HG03342 (cell line): ENCODE measurements at regions not wholly inside any gene's neighbourhood (a gene's known extent, or its start where the extent isn't known, plus 50 kb on each side); places are given as distances from the start of the nearest gene placed in this dataset.

Experiments used
- ATAC-seq: cut with Tn5 transposase; IDR thresholded peaks from one replicate; pipeline ENCODE4 v1.9.1; 2021; ENCODE audit warnings: mild to moderate bottlenecking, moderate library complexity; ENCODE audit not compliant: unreplicated experiment

- ATAC-seq = no peak
Measured at GRCh38 chr14:28502517-28502916, 264.1 kb upstream of the FOXG1 start.

GRCh38 chr14:28515571-28515970, 251.0 kb upstream of the FOXG1 start:
- no peak for ATAC-seq

- ATAC-seq = no peak
Measured at GRCh38 chr14:28536889-28537288, 229.7 kb upstream of the FOXG1 start.

DNA sequence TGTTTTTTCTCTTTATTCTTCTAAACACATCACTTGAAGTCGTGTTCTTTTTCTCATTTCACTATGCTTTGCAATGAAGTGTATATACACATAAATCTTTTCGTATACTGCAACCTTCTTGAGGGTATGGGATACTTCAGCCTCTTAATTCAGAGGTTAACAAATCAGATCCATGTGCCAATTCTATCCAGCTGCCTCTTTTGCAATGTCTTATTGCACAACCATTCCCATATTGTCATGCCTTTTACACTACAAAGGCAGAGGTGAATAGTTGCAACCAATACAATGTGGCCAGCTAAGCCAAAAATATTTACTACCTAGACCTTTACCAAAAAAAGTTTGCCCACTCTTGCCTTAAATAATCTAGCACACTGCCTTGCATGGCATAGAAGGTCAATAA, 224.5 kb upstream of the FOXG1 start:
- ATAC-seq = no peak

DNA sequence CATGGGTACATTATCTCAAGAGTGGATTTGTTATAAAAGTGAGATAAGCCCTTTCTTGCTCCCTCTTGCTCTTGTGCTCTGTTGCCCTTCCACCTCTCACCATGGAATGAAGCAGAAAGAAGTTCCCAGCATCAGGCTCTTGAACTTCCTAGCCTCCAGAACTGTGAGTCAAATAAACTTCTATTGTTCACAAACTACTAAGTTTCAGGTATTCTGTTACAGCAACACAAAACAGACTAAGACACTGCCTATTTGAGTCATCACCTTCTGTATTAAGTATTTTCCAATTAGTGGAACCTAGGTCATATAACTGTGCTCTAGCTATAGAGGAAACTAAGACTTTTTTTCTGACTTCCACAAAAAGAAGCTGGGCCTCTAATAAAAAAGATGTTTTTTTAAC, 201.2 kb upstream of the FOXG1 start:
- no peak for ATAC-seq

DNA sequence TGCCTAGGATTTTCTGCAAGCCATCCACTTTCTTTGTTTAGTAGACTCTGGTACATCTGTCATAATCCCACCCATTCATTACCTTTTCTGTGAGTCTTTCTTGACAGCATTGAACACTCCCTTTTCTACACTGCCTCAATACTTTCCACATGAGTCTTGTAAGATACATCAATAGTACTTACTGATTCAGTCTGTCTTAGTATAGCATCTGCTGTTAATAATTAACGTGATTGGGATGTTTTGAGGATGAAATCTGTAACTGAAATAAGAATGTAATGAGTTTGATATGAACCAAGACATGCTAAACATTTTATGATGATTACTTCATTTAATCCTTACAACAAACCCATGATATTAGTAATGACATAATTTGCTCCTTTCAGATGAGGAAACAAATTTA, 196.2 kb upstream of the FOXG1 start:
- no peak for ATAC-seq

- no peak for ATAC-seq
Measured at GRCh38 chr14:28571636-28572035, 195.0 kb upstream of the FOXG1 start.

- ATAC-seq = no peak
Measured at GRCh38 chr14:28576523-28576922, 190.1 kb upstream of the FOXG1 start.

DNA sequence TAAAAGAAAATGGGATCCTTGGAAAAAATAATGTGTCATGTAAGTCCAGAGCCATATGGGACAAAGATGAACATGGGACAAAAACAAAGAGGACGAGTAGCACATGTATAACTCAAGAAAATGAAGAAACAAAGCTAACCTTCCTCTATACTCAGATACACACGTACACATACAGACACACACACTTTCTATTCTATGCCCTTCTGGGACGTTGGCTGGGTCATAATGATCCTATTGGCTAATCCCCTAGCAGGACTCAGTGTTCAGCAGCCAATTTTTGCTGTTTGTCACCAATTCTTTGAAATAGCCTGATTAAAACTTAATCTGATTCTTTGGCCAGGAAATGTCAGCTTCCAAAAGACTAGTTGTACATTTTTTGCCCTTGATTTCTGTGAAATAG, 189.4 kb upstream of the FOXG1 start:
- no peak for ATAC-seq

DNA sequence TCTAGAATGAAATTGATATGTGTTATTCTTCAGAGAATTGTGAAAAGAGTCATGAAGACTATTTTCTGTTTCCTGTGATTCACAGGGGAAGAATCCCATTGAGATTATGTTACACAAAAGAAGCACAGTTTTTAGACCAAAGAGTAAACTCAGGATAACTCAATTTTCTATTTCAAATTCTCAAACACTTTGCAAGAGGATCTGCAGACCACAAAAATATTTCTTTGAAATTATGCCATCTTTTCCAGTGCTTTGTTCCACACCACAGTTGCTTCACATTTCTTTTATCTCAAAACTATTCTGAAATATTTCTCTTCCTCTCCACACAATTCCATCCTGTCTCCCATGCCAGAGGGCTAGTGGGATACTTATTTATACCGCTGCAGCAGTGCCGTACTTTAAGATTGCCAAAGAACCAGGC, 188.9 kb upstream of the FOXG1 start:
- no peak for ATAC-seq

DNA sequence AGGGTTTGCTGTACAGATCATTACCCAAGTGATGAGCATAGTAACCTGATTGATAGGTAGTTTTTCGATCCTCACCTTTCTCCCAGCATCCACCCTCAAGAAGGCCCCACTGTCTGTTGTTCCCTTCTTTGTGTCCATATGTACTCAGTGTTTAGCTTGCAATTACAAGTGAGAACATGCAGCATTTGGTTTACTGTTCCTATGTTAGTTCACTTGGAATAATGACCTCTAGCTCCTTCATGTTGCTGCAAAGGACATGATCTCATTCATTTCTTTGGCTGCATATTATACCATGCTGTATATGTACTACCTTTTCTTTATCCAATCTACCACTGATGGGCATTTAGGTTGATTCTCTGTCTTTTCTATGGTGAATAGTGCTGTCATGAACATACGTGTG, 181.6 kb upstream of the FOXG1 start:
- ATAC-seq = no peak

GRCh38 chr14:28589792-28590191, 176.8 kb upstream of the FOXG1 start:
- ATAC-seq = no peak

- no peak for ATAC-seq
Measured at GRCh38 chr14:28596391-28596790, 170.2 kb upstream of the FOXG1 start.

GRCh38 chr14:28599191-28599590, 167.4 kb upstream of the FOXG1 start:
- ATAC-seq = no peak

- no peak for ATAC-seq
Measured at GRCh38 chr14:28599605-28600004, 167.0 kb upstream of the FOXG1 start.

DNA sequence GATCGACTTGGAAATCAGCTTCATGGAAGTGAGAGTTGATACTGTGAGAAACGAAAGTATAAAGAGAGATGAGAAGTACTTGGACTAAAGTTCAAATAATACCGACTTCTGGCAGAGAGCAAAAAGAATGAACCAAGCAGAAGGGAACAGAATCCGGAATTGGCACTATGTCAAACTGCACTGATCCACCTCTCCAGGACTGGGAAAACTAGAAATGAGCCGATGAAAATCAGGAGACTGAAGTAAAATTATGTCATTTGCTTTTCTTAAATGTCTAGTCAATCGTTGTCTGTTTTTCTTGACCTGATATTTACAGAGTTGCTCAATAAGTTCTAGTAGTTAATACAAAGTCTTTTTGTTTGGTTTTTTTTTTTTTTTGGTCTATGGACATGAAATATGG, 163.0 kb upstream of the FOXG1 start:
- no peak for ATAC-seq

GRCh38 chr14:28607661-28608060, 158.9 kb upstream of the FOXG1 start:
- no peak for ATAC-seq

GRCh38 chr14:28608443-28608842, 158.1 kb upstream of the FOXG1 start:
- ATAC-seq = no peak

DNA sequence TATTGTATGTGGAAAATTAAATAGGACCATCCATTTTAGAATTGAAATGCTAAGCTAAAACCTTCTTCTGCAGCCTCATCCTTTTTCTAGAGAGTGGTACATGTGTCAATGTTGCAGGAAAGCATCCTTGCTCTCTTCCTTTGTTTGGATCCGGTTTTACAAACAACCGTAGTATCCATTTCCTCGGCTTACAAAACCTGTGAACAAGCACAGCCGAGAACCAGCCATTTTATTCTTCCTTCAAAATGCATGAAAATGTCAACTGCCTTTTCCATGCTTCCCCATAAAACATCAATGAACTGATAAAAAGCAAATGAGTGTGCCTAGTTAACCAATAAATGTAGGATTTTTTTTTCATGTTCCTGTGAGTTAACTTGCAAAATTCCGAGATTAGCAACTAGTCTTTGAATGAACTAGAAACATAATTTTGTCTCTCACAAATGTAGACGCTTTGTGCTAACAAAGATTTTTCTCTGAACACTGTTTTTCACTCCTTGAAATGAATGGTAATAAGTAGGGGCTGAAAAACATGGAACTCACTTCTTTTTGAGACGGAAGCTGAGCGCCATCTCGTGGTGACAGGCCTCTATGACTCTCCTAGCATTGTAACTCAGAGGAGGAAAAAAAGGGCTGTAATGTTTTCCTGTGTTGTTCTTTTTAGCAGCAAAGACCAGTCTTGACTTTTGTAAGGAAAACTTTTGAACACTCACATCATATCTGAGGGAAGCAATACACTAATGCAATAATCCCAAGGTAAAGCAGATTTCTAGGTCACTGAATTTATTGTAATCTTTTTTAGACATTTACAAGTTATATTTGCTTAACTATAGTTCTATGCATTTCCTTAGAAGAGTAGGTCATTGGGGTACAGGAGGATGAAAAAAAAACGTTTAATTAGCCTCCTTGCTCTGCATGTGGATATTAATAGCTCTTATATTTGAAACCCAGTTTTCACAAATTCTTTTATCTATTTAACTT, 157.4 kb upstream of the FOXG1 start:
- peak; percentile 71 for ATAC-seq

DNA sequence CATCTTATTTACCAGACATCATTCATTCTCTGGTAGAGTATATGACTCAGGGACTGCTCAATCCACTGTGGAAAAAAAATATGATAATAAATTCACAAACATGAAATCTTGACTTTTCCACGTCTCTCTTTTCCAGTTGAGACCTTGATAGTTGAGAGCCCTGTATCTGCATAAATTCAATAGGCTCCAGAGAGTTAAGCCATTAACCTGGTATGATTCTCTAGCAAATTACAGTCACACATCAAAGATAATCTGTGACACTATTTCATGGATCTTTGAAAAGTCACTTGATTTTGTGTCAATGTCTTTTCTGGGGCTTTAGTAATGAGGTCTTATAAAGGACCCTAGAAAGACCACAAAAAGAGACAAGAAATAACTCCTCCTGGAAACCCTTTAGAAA, 154.2 kb upstream of the FOXG1 start:
- ATAC-seq = no peak

DNA sequence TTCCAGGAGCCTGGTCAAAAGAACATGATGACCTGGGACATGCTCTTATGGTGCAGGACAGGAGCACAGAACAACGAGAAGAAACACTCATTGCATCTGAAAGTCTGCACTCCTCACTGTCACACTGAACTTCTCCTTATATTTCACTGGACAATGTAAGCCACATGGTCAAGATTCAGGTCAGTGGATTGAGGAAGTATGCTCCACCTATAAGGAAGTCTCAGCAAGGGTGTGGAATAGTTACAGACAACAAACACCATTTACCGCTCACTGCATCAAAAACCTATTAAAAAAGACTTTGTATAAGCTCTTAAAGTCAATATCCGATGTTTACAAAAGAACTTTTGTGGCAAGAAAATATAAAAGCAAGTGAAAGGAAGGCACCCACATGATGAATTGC, 153.1 kb upstream of the FOXG1 start:
- no peak for ATAC-seq

- ATAC-seq = no peak
Measured at GRCh38 chr14:28626780-28627179, 139.8 kb upstream of the FOXG1 start.
